Testis (tissue), 2 donors: ENCODE measurements at regions not wholly inside any gene's neighbourhood (a gene's known extent, or its start where the extent isn't known, plus 50 kb on each side); places are given as distances from the start of the nearest gene placed in this dataset.
A peak's percentile ranks its signal among the peaks of the same experiment; 100 is the strongest.
"Not testable (repeated sequence)": the region's sequence is repeated elsewhere in the genome, so short reads cannot be mapped to it uniquely, and the experiment has no call there.

Source experiments
- DNase-seq: peaks from one replicate; pipeline ENCODE4 v3.0.0-alpha.2; 2019
- H3K27ac ChIP-seq, 2 donors: fragments of 200-600 bp; sonication (generic); one replicate each; pipeline ENCODE4 v1.5.1; 2019
- H3K27me3 ChIP-seq: fragments of 200-600 bp; sonication (generic); one replicate; pipeline ENCODE4 v1.5.1; 2019
- H3K36me3 ChIP-seq: fragments of 200-600 bp; sonication (generic); one replicate; pipeline ENCODE4 v1.5.1; 2017; ENCODE audit warnings: low read depth; ENCODE audit errors: missing control alignments
- H3K4me1 ChIP-seq: fragments of 200-600 bp; sonication (generic); one replicate; pipeline ENCODE4 v1.5.1; 2019
- H3K4me3 ChIP-seq, 2 donors: fragments of 200-600 bp; sonication (generic); one replicate each; pipeline ENCODE4 v1.5.1; 2017 to 2019
- H3K9me3 ChIP-seq: fragments of 200-600 bp; sonication (generic); one replicate; pipeline ENCODE4 v1.5.1; 2017
- CTCF ChIP-seq, 3 experiments: fragments of 450-650 bp in 2 of 3; fragments of 200-600 bp in 1 of 3; sonication (generic) in 1 of 3; IDR thresholded peaks; one replicate each; pipeline ENCODE4 v1.5.1; 2016 to 2019; ENCODE audit warnings: antibody characterized with exemption in 3 of 3, mild to moderate bottlenecking in 2 of 3, moderate library complexity in 1 of 3
- POLR2A ChIP-seq: fragments of 450-650 bp; IDR thresholded peaks from one replicate; pipeline ENCODE4 v1.6.1; 2017; ENCODE audit warnings: antibody characterized with exemption, mild to moderate bottlenecking, moderate library complexity
- WGBS, 2 donors: methylation state at CpG; one replicate each; pipeline ENCODE4 v1.1.5; 2018; 5-methylcytosine and 5-hydroxymethylcytosine counted together
- intact Hi-C: fragments of 100-400 bp; cut with DNase I; formaldehyde crosslinking; loops from one replicate; pipeline ENCODE4 v1.15.1; 2023; ENCODE audit warnings: low total_unique reads

- H3K36me3 ChIP-seq, intact Hi-C loops, H3K4me1 ChIP-seq, H3K27me3 ChIP-seq, H3K9me3 ChIP-seq, H3K27ac ChIP-seq, H3K4me3 ChIP-seq, DNase-seq: not testable (repeated sequence)
- WGBS, 2 donors = 59 to 61% methylated on average over 5 of the region's 5 CpGs
Observed at GRCh38 chr11:54797906-54798305, 91.3 kb downstream of the OR4A5 start.

DNA sequence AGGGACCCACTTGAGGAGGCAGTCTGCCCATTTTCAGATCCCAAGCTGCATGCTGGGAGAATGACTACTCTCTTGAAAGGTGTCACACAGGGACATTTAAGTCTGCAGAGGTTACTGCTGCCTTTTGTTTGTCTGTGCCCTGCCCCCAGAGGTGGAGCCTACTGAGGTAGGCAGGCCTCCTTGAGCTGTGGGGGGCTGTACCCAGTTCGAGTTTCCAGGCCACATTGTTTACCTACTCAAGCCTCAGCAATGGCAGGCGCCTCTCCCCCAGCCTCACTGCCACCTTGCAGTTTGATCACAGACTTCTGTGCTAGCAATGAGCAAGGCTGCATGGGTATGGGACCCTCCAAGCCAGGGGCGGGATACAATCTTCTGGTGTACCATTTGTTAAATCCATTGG, 126.0 kb downstream of the OR4A5 start:
- Histone ChIP-seq H3K9me3 (no peaks in the 10 kb centered on the region), H3K4me1 (no peaks in the 10 kb centered on the region), H3K27me3 (no peaks in the 10 kb centered on the region), H3K36me3 (no peaks in the 10 kb centered on the region), H3K27ac (no peak overlapping the region), H3K4me3 (no peak overlapping the region)
- DNase-seq = no peak
- WGBS, 2 donors = 32 to 47% methylated on average over 3 of the region's 3 CpGs
- TF ChIP-seq POLR2A (no peak), CTCF (IDR thresholded peaks at IDR 0.05) (no peak)
- intact Hi-C loops = no loop called here

GRCh38 chr11:54855047-54855446, 148.4 kb downstream of the OR4A5 start:
- H3K4me3 ChIP-seq, intact Hi-C loops, H3K27ac ChIP-seq, H3K27me3 ChIP-seq, H3K9me3 ChIP-seq, H3K36me3 ChIP-seq, H3K4me1 ChIP-seq: not testable (repeated sequence)
- 66 to 73% methylated on average over 3 of the region's 3 CpGs for WGBS, 2 donors
- peak; percentile 27 for DNase-seq
